Ishikawa (cell line): ENCODE measurements at regions not wholly inside any gene's neighbourhood (a gene's known extent, or its start where the extent isn't known, plus 50 kb on each side); places are given as distances from the start of the nearest gene placed in this dataset.

Experiments
- CEBPB ChIP-seq: IDR thresholded peaks from 2 replicates; pipeline ENCODE4 v1.6.1; 2012
- CREB1 ChIP-seq: IDR thresholded peaks from 2 replicates; pipeline ENCODE4 v1.6.1; 2012; ENCODE audit warnings: low read depth
- EGR1 ChIP-seq: IDR thresholded peaks from 2 replicates; pipeline ENCODE4 v1.6.1; 2012
- EP300 ChIP-seq: IDR thresholded peaks from 2 replicates; pipeline ENCODE4 v1.6.1; 2012; ENCODE audit warnings: borderline replicate concordance
- FOXM1 ChIP-seq: IDR thresholded peaks from 2 replicates; pipeline ENCODE4 v1.6.1; 2012; ENCODE audit warnings: low read depth, borderline replicate concordance
- NFIC ChIP-seq: IDR thresholded peaks from 2 replicates; pipeline ENCODE4 v1.6.1; 2012
- RAD21 ChIP-seq: IDR thresholded peaks from 2 replicates; pipeline ENCODE4 v1.6.1; 2012; ENCODE audit warnings: low read depth
- TAF1 ChIP-seq: IDR thresholded peaks from 2 replicates; pipeline ENCODE4 v1.6.1; 2012; ENCODE audit warnings: low read depth, mild to moderate bottlenecking
- TCF12 ChIP-seq: IDR thresholded peaks from 2 replicates; pipeline ENCODE4 v1.6.1; 2012; ENCODE audit warnings: low read depth
- TEAD4 ChIP-seq: IDR thresholded peaks from 2 replicates; pipeline ENCODE4 v1.6.1; 2012
- YY1 ChIP-seq: IDR thresholded peaks from 2 replicates; pipeline ENCODE4 v1.6.1; 2012; ENCODE audit warnings: low read depth
- ZBTB7A ChIP-seq: IDR thresholded peaks from 2 replicates; pipeline ENCODE4 v1.6.1; 2012; ENCODE audit warnings: low read depth
- TF ChIP-seq, protein P1 (sequence below): IDR thresholded peaks from 2 replicates; pipeline ENCODE4 v1.6.1; 2012; ENCODE audit warnings: low read depth, mild to moderate bottlenecking
- TF ChIP-seq, protein P2 (sequence below): IDR thresholded peaks from 2 replicates; pipeline ENCODE4 v1.6.1; 2012
- TF ChIP-seq, protein P3 (sequence below): IDR thresholded peaks from 2 replicates; pipeline ENCODE4 v1.6.1; 2012

DNA sequence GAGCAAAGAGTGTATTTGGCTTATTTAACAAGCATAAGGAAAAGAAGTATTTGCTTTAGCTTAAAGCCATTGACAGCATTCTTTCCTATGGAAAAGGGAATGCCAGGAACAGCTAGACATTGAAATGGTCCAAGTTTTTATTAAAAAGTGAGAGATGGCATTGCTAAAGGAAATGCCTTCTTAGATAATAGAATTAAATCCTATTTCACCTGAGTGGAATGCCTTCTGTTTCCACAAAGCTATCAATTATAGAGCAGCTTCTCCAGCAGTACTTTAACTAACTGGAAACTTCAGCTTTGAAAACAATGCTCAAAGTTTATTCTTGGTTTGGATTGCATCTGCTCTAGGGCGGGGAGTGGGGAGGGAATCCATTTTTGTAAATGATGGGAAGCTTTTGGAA lies 85.1 kb upstream of the CNKSR3 start:
- TF ChIP-seq TEAD4 (no peak), YY1 (no peak), TCF12 (no peak), EP300 (no peak), EGR1 (no peak), NFIC (no peak), ZBTB7A (no peak)

DNA sequence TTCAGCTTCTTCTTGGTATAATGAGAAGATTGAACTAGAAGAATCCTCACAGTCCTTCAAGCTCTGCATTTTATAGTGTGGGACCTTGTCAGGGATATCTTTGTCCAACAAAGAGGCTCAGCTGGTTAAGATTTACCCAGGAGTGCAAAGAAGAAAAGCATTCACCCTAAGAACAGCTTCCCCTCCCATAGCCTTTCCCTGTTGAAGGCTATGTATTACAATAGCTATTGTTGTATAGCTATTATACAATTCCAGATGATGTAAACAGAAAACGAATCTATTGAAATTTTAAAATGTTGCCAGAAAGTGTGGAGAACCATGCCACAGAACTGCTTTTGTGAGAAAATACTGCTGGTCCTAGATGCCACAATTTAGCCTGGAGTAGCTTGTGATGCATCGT lies 85.5 kb upstream of the CNKSR3 start:
- TF ChIP-seq, protein P1, sequence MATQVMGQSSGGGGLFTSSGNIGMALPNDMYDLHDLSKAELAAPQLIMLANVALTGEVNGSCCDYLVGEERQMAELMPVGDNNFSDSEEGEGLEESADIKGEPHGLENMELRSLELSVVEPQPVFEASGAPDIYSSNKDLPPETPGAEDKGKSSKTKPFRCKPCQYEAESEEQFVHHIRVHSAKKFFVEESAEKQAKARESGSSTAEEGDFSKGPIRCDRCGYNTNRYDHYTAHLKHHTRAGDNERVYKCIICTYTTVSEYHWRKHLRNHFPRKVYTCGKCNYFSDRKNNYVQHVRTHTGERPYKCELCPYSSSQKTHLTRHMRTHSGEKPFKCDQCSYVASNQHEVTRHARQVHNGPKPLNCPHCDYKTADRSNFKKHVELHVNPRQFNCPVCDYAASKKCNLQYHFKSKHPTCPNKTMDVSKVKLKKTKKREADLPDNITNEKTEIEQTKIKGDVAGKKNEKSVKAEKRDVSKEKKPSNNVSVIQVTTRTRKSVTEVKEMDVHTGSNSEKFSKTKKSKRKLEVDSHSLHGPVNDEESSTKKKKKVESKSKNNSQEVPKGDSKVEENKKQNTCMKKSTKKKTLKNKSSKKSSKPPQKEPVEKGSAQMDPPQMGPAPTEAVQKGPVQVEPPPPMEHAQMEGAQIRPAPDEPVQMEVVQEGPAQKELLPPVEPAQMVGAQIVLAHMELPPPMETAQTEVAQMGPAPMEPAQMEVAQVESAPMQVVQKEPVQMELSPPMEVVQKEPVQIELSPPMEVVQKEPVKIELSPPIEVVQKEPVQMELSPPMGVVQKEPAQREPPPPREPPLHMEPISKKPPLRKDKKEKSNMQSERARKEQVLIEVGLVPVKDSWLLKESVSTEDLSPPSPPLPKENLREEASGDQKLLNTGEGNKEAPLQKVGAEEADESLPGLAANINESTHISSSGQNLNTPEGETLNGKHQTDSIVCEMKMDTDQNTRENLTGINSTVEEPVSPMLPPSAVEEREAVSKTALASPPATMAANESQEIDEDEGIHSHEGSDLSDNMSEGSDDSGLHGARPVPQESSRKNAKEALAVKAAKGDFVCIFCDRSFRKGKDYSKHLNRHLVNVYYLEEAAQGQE, result no peak
- TF ChIP-seq CREB1, result no peak
- no peak for TF ChIP-seq CEBPB
- no peak for TF ChIP-seq EP300
- no peak for TF ChIP-seq TCF12
- TF ChIP-seq ZBTB7A, result no peak
- TF ChIP-seq TEAD4, result no peak
- no peak for TF ChIP-seq FOXM1
- TF ChIP-seq, protein P2, sequence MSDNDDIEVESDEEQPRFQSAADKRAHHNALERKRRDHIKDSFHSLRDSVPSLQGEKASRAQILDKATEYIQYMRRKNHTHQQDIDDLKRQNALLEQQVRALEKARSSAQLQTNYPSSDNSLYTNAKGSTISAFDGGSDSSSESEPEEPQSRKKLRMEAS, result no peak
- TF ChIP-seq EGR1, result no peak
- TF ChIP-seq RAD21, result no peak
- TF ChIP-seq, protein P3, sequence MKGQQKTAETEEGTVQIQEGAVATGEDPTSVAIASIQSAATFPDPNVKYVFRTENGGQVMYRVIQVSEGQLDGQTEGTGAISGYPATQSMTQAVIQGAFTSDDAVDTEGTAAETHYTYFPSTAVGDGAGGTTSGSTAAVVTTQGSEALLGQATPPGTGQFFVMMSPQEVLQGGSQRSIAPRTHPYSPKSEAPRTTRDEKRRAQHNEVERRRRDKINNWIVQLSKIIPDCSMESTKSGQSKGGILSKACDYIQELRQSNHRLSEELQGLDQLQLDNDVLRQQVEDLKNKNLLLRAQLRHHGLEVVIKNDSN, result no peak
- no peak for TF ChIP-seq NFIC
- TF ChIP-seq YY1, result no peak
- no peak for TF ChIP-seq TAF1

DNA sequence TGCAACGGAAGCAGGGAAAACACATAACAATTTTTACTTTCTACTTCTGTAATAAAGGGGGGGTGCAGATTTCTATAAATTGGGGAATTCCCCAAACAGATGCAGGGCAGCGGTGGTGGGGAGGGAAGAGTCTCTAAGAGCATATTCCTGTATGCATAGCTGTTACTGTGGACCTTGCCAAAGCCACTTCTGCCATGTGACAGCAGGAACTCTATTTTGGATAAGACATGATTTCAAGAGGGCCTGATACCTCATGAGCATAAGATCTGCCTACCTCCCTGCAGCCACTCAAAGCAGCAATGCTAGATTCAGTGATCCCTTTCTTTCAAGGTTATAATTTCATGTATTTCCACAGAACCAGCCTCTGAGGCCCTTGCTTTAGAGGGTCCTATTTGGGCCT lies 86.2 kb upstream of the CNKSR3 start:
- TF ChIP-seq CEBPB, result no peak
- TF ChIP-seq, protein P1, result no peak
- TF ChIP-seq RAD21, result no peak
- TF ChIP-seq, protein P2, result no peak
- TF ChIP-seq TEAD4, result no peak
- no peak for TF ChIP-seq NFIC
- TF ChIP-seq FOXM1, result no peak
- TF ChIP-seq, protein P3, result no peak
- TF ChIP-seq YY1, result no peak
- TF ChIP-seq TCF12, result no peak
- TF ChIP-seq EP300, result no peak
- no peak for TF ChIP-seq CREB1
- no peak for TF ChIP-seq ZBTB7A
- TF ChIP-seq EGR1, result no peak

DNA sequence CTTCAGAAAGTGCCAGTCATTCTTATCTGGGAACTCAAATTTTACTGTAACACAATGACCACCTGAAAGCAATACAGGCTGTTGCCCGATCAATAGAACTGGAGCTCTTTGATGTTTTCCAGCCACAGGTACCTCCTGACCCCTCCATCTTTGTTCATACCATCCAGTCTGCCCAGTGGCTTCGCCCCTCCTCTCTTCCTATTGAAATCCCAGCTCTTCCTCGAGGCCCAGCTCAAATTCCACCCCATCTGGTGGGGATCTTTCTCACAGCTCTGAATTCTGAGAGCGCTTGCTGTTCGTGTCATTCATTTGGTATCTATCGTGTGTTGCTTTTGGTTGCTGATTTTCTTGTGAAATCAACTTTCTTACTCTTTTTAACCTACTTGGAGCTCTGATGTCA lies 87.9 kb upstream of the CNKSR3 start:
- TF ChIP-seq FOXM1 (no peak), TEAD4 (no peak), EP300 (no peak), ZBTB7A (no peak), CREB1 (no peak), TAF1 (no peak), NFIC (no peak), YY1 (no peak), CEBPB (no peak), EGR1 (no peak), TCF12 (no peak)
- TF ChIP-seq, protein P3, result no peak
- TF ChIP-seq, protein P2, result no peak
- TF ChIP-seq, protein P1, result no peak
